Esophagus muscularis mucosa (tissue), 3 donors: ENCODE measurements at regions not wholly inside any gene's neighbourhood (a gene's known extent, or its start where the extent isn't known, plus 50 kb on each side); places are given as distances from the start of the nearest gene placed in this dataset.

Source experiments
- CTCF ChIP-seq, 3 experiments: fragments of 200-600 bp in 2 of 3; fragments of 450-650 bp in 1 of 3; sonication (generic) in 2 of 3; IDR thresholded peaks; one replicate each; pipeline ENCODE4 v1.5.1; 2017 to 2019; ENCODE audit warnings: antibody characterized with exemption in 3 of 3, mild to moderate bottlenecking in 2 of 3, moderate library complexity in 1 of 3
- POLR2A ChIP-seq: fragments of 450-650 bp; IDR thresholded peaks from one replicate; pipeline ENCODE4 v1.6.1; 2017; ENCODE audit warnings: antibody characterized with exemption, moderate library complexity, mild to moderate bottlenecking, low read depth

GRCh38 chr2:194819367-194819766, 837.7 kb upstream of the SLC39A10 start:
- TF ChIP-seq CTCF (IDR thresholded peaks at IDR 0.05) (no peak), POLR2A (no peak)
